T-helper 9 cell (primary cell): ENCODE measurements at regions not wholly inside any gene's neighbourhood (a gene's known extent, or its start where the extent isn't known, plus 50 kb on each side); places are given as distances from the start of the nearest gene placed in this dataset.

Experiments used
- DNase-seq: peaks from one replicate; pipeline ENCODE4 v3.0.0-alpha.2; 2020

DNA sequence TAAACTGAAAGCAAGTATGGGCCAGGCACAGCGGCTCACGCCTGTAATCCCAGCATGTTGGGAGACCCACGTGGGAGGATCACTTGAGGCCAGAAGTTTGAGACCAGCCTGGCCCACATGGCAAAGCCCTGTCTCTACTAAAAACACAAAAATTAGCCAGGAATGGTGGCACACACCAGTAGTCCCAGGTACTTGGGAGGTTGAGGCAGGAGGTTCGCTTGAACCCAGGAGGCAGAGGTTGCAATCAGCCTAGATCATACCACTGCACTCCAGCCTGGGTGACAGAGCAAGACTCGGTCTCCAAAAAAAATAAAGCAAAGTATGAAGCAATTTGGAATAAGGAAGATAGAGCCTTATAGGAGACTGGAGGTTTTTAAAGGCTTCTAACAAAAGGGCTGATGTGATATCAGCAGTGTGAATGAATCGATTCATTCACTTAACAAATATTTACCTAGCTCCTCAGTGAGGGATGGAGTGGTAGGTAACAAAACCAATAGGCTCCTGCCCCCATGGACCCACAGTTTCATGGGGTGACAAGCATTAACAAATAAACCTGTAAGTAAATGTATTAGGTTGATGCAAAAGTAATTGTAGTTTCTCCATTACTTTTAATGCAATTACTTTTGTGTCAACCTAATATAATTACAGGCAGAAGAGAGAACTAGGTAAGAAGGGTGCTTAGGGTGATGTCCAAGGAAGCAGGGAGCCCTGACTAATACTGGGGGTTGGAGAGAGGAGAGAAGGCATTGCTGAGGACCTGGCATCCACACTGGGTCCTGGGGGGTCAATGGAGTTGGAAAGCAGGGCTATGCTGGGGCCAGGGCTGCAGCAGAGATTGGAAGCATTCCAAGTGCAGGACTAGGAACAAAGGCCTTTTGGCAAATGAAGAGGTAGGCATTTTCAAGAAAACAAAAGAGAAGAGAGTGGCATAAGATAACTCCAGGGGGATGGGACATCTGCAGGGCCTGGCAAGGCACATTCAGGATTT, 195.4 kb upstream of the ARL4C start:
- no peak for DNase-seq

DNA sequence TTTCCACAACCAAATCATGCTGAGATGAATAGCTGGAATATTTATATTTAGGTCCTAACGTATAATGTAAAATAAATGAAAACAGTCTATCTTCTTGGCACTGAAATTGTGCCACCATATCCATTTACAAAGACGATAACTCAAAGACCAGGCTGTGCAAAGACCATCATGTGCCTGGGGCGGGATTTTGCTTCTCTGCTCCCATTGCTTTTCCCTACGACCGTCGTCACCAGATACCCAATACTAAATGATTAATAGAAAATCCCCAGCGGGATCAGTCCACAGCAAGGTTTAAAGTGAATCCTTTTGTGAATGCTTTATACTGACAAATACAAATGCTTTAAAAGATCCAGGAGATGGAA, 194.3 kb upstream of the ARL4C start:
- no peak for DNase-seq

DNA sequence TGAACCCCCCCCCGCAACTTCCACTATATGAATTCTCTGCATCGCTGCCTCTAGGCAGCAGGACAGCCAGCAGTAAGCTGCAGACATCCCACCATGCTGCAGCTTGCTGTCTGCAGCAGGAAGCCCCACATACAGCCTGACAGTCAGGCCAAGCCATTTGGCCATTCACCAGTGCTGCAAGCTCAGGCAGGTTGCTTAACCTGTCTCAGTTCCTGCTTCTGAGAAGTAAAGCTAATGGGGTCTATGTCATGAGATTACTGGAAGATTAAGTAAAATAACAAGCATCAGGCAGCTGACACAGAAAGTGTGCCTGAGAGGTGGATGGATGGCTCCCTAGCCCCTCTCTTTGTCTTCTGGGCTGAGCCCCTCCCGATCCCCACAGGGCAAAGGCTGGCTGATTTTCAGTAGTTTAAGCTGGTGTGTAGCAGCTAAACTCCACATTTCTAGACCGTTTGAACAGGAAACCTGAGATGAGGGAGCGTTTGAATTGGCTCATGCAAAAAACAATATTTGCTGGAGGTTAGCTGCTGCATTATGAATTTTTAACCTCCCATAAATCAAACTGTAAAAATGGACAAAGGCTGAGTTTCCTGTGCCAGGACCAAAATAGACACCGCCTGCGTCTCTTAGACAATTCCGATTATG, 193.8 kb upstream of the ARL4C start:
- DNase-seq = no peak

DNA sequence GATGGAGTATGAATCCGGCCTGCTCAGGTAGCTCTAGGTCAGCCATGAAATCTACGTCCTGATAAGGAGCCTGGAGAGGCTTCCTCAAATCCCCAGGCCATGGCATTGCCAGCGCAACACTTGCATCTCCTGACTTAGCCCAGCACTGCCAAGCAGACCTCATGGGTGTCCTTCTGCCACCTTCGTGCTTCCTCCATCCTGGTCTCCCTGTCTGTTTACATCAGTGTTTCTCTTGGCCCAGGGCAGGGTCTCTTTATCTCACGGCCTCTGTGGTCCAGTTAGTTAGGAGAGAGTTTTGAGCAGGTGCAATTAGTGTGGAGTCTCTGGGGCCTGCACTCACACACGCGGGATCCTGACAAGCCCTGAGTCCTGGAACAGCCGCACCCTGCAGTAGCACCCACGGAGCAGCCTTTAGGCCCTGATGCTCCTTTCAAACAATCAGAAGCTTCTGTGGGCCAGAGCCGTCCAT, 193.1 kb upstream of the ARL4C start:
- DNase-seq = no peak

DNA sequence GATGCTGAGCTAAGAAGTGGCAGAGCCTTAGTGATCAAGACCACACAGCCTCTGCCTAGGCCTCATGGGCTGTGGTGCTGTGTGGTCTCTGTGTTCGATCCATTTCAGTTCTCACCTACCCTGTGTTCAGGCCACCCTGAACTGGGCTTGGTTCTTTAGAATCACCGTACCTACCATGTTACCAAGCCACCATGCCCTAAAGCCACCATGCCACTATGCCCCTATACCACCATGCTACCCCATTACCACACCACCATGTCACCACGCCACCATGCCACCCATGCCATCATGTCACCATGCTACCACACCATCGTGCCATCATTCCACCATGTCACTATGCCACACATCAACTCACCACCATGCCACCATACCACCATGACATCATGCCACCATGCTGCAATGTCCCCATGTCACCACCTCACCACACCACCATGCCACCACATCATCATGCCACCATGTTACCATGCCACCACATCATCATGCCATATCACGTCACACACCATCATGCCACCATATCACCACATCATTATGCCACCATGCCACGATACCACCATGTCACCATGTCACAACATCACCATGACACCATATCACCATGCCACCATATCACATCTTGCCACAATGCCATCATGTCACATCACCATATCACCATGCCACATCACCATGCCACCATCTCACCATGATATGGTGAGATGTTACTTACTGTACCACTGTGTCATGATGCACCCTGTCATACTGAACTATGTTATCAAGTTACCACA, 191.0 kb upstream of the ARL4C start:
- DNase-seq = no peak

DNA sequence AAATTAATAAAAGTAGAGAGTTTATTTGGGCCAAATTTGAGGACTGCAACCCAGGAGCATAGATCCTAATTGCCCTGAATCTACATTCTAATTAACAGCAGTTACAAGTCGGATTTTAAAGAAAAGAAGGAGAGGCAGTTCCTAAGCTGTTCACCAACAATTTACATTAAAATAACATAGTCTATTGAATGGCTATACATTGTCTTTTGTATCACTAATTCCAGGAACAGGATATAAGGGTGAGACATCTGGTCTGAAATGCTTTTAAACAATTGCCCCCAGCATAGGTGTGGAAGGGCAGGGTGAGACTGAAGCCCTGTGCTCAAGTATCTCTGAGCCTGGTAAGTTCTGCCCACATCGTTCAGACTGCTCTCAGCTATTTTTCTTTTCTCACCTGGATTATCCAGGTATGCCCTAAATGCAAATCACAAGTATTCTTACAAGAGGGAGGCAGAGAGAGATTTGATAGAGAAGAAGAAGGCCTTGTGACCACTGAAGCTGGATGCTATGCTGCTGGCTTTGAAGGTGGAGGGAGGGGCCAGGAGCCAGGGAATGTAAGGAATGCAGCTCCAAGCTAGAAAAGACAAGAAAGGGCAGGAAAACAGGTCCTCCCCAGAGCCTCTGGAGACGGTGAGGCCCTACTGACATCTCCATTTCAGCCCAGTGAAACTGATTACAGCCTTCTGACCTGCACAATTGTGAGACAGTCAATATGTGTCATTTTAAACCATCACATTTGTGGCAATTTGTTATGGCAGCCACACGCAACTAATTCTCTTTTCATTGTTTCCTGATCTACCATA, 189.4 kb upstream of the ARL4C start:
- no peak for DNase-seq

DNA sequence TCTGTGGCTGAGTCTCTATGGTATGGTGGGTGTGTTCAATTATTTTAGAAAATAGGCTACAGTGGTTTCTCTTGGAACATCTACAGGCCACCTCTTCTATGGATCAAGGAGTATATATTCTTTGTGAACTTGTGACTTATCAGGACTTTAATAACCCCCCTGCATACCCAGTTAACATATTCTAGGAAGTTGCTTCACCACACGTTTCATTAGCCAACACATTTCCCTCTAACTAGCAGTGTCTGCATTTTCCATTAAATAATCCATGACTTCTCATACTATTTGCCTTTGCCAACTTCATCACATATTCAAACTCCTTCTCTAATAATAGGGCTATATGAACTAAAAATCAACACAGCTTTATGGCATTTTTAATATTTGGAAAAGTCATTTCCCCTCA, 187.6 kb upstream of the ARL4C start:
- DNase-seq = no peak

DNA sequence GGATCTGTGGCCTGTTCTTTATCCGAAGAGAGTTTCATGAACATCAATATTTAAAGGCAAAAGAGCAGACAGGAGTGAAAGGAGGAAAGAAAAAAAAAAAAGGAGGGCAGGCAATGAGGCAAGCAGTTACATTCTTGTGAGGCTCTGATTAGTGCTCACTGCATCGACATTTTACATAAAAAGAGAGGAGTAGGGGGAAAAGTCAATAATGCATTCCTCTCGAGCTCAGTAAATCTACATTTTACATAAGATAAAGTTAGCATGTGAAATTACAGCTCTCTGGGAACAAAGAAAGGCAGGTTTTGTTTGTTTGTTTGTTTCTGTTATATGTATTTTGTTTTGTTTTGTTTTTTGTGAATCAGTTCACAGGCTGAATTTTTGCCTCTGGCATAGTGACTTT, 187.1 kb upstream of the ARL4C start:
- DNase-seq = no peak

DNA sequence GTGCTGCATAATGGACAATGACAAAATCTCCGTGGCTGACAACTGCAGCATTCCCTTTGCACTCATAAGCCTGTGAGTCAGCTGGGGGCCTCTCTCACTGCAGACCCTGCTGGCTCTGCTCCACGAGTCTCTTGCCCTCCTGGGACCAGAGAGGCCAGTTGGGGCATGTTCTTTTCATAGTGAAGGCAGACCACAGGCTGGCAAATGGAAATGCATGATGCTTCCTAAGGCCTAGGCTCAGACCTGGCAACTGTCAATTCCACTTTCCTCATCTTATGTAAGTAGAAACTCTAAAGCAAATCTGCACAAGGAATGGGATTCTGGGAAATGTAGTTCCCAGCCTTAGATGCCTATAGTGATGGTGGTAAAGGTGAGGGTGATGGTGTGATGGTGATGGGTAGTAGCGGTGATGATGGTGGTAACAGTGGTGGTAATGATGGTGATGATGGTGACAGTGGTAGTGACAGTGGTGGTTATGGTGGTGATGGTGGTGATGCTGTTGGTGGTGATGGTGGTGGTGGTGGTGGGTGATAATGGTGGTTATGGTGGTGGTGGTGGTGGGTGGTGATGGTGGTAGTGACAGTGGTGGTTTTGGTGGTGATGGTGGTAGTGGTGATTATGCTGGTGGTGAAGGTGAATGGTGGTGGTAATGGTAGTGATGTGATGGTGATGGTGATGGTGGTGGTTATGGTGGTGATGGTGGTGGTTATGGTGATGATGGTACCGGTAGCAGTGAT, 185.8 kb upstream of the ARL4C start:
- DNase-seq = no peak

DNA sequence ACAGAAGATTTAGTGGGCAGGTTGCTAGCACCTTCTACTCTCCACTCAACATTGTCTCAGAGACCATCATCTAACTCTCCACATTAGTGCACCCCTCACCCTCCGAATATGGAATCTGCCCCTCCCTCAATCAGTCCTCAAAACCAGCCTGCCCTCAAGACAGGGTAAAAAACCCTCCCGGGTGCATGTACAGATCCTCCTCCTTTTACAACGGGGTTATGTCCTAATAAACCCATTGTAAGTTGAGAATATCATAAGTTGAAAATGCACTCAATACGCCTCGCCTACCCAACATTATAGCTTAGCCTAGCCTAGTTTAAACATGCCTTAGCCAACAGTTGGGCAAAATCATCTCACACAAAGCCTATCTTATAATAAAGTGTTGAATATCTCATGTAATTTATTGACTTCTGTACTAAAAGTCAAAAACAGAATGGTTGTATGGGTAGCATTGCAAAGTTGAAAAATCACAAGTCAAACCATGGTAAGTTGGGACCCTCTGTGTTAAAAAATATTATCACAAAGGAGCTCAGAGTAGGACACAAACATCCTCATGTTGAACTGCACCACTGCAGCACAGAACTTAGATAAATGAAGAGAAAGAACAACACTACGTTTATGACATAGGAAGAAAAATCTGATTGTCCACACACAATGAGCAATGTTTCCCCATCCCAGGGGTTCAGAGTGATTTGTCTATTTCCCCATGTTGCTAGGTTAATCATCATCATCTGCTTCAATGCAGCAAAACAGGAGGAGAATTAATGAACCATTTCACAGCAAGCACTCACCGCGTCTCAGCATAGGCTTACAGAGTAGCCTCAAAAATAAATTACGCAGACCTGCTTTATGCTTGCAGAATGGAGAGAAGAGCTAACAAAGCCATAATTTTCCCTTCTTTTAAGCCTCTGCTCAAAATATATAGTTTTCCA, 184.1 kb upstream of the ARL4C start:
- DNase-seq = no peak

DNA sequence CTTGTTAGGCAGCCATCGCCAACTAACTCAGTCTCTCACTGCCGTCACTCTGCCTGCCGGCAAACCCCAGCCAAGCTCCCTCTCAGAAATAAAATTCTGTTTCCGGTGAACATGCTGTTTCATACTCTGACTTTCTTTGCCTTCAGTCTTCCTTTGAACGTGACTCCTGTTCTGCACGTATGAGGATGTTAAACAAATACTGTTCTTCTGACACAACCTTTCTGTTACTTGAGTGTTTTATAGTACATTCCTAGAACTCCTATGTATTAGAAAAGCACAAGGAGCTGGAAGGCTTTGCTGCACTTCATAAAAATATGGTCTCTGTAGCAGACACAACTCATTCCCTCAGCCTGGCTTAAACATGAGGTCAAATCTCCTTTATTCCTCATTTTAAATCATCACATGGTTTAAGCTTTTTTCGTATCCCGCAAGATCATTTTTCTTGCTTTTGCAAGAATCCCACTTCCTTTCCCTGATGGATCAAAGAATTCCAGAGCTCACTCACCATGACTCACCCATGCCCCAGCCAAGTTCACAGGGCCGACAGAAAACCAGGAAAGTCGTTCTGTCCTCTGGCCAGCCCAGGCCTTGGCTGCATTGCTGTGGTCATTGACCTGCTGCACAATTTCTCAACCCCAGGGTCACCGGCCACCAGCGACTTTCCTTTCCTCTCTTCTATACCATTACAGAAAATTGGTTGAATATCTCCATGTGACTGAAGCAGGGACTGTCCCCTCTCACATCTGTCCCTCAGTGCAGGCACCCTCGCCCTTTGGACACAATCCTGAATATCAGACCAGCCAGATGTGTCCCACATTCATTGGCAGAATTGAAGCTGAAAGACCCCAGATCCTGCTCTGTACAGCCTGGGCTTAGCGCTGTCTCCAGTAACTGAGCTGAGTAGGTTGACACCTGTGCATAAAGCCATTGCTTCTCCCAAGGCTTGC, 183.1 kb upstream of the ARL4C start:
- no peak for DNase-seq

DNA sequence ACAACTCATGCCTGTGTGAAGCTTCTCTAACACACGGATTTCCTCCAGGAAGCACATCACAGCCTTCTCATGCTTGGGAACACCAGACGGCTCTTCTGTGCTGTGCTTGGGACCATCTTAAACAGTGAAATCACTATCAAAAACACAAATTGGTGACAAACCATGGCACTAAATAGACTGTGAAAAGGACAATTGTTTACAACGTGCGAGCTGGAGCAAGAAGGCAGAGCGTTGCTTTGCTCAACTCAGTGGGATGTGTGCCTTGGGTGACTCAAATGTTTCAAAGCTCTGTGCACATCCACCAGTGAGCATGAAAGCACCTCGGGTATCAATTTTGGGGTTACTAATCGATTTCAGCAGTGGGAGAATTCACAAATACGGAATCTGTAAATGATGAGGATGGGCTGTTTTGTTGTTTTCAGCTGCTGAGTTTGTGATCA, 182.4 kb upstream of the ARL4C start:
- DNase-seq = no peak

DNA sequence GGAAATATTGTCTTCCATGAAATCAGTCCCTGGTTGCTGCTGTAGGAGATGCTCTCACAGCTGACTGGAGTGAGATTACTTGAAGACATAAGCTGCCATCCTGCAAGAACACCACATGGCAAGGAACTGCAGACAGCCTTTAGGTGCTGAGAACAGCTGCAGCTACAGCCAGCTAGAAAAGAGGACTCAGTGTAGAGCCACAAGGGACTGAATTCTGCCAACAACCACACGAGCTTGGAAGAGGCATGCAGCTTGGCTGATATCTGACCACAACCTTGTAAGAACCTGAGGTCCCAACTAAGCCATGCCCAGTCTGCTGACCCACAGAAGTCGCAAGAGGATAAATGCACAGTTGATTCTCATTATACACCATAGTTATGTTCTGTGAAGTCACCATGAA, 181.8 kb upstream of the ARL4C start:
- no peak for DNase-seq

DNA sequence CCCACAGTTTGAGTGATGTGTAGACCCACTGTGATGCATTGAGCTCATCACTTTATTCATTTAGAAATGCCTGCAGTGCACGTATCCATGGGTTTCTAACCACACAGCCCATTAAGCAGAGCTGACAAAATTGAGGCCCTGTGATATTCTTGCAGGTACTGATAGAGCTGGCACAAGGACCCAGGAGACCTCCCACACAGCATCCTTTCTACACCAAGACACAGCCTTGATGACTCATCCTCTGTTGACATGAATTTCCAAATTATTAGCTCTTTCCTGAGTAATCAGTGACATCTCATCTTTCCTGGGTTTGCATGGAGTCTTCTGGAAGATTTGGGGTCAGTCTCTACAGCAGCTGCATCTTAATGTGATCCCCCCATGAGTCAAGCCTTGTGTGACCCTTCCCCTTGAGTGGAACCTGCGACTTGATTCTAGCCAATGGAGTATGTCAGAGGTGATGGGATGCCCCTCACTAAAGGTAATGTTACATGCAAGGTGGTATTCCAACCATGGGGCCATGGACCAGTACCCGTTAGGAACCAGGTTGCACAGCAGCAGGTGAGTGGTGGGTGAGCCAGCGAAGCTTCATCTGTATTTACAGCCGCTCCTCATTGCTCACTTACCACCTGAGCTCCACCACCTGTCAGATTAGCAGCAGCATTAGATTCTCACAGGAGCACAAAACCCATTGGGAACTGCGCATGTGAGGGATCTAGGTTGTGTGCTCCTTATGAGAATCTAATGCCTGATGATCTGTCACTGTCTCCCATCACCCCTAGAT, 181.1 kb upstream of the ARL4C start:
- DNase-seq = no peak

DNA sequence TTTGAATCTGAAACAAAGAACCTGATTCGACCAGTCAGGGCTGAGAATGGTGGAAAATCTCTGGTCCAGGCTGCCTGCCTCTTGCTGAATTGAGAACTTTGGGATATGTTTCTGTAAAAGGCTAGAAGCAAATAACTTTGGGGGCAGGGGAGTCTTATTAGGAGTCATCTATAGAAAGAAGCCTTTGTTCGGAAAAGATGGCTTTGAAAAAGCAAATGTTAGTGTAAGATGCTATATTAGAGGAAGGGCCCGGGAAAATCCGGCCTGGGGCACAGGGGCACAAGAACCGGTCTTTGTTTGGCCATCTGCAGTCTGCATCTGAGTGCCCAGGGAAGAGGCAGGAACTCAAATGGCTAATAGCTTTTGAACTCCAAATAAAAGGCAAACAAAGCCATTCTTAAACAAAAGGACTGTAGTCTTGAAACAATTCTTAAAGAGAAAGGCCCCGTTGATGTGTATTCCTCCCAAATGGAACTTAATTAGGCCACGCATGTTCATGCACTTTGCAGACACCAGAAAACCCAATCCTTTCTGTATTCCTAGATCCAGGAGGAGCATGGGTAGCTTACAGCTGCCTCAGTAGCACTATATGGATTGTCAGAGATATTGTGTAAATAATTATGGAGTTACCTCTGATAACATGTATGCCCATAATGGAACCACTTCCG, 180.0 kb upstream of the ARL4C start:
- DNase-seq = no peak

DNA sequence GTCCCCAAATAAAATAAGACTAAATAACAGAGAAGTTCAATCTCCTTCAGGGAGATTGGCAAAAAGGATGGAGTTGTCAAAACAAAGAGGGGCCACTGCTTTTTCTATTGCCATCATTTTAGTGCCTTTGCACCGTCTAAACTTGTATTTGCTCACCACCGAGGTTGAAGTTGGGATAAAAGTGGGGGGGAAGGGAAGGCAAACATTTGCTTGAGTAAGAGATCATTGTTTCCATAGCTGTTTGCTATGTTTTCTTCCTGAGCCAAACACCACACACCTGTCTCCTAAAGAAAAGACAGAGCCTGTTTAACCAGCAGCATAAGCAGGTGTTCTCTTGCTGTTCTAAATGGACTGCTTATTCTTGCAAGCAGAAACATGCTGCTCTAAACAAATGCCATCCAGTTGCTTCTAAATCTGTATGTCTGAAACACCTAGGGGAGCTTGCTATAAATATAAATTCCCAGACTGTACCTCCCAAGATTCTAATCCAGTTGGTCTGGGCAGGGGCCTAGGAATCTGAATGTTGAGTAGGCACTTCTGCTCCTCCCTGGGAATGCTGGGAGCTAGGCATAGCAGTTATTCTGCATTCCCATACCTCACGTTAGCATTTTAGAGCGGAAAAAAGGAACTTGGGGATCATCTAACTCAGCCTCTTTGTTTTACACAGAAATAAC, 179.4 kb upstream of the ARL4C start:
- DNase-seq = no peak

DNA sequence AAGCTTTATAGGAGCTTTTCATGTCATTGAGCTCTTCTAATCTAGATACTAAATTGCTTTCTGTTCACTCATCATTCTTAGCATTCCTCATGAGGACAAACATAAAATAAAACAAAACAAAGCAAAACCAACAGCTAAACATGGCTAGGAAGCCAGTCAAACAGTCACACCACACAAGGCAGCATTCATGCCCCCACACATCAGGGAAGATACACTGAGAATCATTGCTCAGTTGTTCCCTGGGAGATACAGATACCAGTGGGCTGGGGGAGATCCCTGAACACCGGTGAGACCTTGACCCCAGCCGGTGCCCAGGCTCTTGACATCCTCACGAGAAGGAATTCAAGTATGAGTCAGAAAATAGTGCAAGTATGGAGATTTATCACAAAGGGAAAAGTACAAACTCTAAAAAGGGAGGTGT, 177.9 kb upstream of the ARL4C start:
- no peak for DNase-seq
